Loucy (cell line): ENCODE measurements at regions not wholly inside any gene's neighbourhood (a gene's known extent, or its start where the extent isn't known, plus 50 kb on each side); places are given as distances from the start of the nearest gene placed in this dataset.

Source experiments
- EZH2phosphoT487 ChIP-seq: fragments of 200-600 bp; IDR thresholded peaks from 2 replicates; pipeline ENCODE4 v1.6.1; 2018; ENCODE audit warnings: antibody characterized with exemption, mild to moderate bottlenecking, moderate library complexity, borderline replicate concordance
- TF ChIP-seq, protein P1 (sequence below): fragments of 200-600 bp; sonication (generic); conservative IDR thresholded peaks from 2 replicates; pipeline ENCODE4 v1.5.1; 2014; ENCODE audit warnings: mild to moderate bottlenecking, antibody characterized with exemption, low read length

DNA sequence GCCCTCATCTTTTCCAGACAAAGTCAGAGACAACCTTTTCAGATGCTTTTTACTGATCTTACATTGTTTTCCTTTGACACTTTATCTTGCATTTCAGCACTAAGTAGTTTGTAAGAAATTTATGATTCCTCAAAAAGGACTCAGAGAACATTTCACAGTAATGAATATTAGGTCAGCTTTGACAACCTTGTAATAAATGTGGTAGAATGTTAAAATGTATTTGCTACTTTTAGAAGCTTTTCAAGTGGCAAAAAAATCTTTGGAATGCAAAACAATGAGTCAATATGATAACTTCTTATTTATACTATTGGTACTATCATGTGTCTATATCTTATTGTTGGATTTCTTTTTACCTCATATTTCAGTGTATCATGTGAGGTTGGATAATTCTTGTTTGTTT, 146.2 kb upstream of the FAT4 start:
- TF ChIP-seq, protein P1, sequence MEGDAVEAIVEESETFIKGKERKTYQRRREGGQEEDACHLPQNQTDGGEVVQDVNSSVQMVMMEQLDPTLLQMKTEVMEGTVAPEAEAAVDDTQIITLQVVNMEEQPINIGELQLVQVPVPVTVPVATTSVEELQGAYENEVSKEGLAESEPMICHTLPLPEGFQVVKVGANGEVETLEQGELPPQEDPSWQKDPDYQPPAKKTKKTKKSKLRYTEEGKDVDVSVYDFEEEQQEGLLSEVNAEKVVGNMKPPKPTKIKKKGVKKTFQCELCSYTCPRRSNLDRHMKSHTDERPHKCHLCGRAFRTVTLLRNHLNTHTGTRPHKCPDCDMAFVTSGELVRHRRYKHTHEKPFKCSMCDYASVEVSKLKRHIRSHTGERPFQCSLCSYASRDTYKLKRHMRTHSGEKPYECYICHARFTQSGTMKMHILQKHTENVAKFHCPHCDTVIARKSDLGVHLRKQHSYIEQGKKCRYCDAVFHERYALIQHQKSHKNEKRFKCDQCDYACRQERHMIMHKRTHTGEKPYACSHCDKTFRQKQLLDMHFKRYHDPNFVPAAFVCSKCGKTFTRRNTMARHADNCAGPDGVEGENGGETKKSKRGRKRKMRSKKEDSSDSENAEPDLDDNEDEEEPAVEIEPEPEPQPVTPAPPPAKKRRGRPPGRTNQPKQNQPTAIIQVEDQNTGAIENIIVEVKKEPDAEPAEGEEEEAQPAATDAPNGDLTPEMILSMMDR: no peak
- no peak for TF ChIP-seq EZH2phosphoT487
